GM21367 (cell line): ENCODE measurements at regions not wholly inside any gene's neighbourhood (a gene's known extent, or its start where the extent isn't known, plus 50 kb on each side); places are given as distances from the start of the nearest gene placed in this dataset.

Experiments used
- ATAC-seq: cut with Tn5 transposase; IDR thresholded peaks from one replicate; pipeline ENCODE4 v1.9.1; 2021; ENCODE audit not compliant: unreplicated experiment

DNA sequence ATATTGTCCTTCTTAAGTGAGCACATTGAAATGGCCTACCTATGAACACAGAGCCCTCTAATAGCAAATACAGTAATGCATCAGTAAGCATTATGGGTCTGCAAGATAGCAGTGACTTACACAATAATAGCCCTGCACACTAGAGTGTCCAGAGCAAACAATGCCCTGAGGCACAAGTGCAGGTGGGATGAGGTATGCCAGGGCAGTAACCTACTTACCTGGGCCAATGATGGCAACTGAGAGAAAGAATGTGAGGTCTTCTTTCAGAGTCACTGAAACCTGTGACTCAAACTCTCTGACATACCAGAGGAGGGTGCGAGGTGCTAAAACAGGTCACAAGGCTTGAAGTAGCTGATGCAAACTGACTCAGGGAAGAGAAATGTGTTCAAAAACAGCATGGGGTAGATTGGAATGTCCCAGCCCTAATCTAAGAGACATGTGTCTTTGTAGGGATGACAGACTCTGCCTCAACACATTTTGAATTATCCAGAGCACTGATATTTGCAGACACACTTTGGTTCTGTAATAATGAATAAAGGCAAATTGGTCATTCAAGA lies 168.5 kb upstream of the RUNX1 start:
- ATAC-seq: no peak

DNA sequence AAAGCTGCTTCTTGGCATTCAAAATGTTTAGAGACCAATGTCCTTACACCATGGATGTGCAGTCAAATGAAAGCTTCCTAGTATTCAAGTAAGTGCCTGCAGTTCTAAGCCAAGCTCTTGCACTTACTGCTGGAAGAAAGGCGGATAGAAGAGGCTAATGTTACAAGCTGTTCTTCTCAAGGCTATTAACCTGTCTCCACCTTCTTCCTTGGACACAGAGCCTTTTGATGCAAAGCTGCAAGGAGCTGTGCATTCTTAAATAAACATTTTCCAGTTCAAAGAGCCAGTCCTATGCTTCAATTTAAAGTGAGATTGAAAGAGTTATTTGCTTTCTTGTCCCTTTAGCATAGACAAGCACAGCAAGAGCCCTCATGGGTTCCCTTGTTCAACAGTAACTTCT lies 167.9 kb upstream of the RUNX1 start:
- no peak for ATAC-seq

DNA sequence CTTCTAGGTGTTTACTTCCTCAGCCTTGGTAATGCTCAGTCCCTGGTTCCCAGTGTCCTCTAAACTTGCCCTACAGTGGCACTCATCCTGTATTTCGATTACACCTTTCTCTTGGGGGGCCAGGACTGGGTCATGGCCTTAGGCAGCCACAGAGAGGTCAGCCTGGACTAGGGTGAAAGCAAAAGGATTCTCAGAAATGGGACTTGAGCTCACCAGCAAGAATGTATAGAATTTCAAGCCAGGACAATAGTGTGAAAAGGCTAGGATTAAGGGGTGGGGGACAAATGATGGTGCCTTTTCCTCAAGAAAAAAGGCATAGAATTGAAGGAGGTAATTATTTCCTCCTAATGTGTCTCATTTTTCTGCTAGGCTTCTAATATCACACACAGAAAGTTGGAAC lies 166.8 kb upstream of the RUNX1 start:
- ATAC-seq: no peak

DNA sequence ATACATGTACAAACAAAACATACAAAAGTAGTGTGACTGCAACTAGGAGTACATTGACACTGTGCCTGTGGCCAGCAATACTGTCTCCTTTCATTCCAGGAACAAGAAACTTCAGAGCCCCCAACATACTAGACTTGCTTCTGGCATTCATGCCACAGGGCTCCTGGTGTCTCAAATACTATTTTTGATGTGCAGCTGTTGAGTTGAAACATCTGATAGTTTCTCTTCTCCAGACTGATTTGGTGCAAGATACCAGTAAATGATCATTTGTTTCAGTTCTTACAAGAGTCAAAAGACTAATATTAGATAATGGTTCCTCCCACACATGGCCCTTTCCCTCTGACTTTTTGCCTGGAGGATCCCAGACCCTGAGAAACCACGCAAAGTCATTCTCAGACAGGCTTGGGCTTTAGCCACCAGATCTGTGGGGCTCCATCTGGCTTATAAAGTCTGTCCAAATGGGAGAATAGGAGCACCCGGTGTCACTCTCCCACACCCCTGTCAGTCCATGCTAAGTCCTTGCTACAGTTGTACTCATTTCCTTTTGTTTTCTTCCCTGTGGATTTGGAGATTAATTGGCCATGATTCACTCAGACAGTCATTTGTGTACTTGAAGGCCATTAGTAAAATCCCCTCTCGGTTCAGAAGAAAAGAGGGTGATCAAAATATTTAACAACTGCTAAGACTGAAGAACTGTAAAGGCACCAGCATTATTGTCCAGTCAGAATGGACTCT lies 163.5 kb upstream of the RUNX1 start:
- no peak for ATAC-seq

DNA sequence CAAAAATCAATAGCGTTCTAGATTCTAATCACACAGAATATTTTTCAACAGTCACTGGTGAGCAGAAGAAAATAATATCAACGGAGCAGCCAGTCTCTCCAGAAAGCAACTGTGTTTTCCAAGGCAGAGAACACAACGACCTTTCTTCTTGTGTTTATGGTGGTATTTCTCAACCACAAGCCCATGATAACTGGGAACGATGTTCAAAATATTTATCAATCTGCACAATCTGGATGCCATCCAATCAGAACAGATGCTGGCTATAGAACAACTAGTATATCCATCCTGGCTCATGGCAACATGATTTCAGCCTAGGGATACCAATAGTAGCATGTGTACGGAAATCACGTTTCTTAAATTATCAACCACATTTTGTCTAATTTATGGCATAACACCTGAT lies 162.7 kb upstream of the RUNX1 start:
- ATAC-seq: no peak

DNA sequence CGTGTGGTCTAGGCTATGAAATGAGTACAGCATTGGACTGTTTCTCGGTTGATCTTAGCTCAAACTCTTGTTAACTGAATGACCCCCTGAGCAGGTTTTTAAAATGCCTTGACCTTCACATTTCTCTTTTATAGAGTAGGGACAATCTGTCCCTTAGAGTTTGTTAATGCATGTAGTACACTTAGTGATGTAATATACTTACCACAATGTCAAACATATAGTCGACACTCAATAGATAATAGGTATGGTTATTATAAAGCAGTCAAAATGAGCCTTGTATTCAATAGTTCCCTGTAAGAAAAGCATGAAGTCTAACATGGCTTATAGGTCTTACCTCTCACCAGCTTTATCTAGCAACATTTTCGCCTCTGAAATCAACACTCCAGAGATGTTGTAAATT lies 161.0 kb upstream of the RUNX1 start:
- no peak for ATAC-seq

DNA sequence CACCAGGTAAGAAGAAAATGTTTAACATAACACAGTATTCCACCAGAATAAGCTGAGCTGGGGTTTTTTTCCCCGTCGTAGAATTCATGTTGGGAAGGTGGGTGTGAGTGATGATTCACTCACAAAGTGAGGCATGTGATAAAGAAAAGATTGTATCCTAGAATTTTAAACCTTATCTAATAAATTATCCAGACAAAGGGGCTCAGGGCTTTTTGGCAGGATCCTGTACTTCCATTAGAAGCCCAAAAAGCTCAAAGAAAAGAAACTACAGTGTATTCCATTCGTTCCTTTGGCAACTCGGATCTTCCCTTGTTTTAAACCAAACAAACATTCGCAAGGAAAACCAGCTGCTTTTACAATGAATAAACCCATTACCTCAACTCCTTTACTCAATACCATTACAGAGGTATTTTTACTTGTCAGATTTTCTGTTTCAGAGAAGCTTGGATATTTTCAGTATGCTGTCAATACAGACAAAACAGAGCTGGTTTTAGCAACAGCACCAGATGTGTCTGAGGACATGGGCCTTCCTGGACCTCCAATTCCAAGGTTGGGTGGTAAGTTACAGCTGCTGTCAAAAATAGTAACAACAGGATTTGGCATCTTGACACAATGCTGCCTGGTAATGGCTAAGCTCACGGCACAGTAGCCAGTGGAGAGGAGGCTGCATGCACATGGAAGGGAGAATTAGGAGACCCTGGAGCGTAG lies 159.9 kb upstream of the RUNX1 start:
- ATAC-seq: no peak

DNA sequence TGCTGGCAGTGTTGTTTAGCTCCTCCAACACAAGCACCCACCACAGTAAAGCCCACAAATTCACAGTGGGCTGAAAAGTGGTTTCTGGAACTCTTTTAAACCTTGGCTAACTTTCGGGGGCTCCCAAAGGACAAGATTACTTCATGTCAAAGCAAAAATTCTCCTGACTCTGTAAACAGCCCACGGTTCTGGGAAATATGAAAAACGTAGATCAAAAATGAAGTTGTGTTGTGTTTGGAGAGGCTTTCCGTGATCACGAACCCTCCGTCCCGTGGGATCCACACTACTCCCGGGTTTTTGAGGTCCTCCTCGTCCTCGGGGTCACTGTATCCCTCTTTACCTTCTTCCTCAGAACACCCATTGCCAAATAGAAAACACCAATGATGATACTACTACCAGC lies 159.0 kb upstream of the RUNX1 start:
- ATAC-seq: no peak

DNA sequence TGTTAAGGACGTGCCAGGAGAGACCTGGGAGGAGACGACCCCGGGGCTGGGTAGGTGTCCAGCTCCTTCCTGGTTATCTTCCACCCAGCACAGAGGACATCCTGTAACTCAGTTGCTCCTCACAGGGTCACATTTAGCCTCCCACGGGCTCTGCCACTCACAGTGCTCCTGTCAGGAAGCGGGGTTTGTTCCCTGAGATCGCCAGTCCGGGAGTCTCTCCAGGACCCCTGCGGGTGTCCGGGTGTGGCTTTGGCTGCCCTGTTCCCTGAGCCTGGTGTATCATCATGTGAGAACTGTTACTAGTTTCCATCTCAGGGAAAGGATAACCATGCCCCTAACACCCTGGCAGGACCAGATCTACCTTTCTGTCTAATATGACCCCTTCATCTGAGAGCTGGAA lies 158.2 kb upstream of the RUNX1 start:
- ATAC-seq: no peak

DNA sequence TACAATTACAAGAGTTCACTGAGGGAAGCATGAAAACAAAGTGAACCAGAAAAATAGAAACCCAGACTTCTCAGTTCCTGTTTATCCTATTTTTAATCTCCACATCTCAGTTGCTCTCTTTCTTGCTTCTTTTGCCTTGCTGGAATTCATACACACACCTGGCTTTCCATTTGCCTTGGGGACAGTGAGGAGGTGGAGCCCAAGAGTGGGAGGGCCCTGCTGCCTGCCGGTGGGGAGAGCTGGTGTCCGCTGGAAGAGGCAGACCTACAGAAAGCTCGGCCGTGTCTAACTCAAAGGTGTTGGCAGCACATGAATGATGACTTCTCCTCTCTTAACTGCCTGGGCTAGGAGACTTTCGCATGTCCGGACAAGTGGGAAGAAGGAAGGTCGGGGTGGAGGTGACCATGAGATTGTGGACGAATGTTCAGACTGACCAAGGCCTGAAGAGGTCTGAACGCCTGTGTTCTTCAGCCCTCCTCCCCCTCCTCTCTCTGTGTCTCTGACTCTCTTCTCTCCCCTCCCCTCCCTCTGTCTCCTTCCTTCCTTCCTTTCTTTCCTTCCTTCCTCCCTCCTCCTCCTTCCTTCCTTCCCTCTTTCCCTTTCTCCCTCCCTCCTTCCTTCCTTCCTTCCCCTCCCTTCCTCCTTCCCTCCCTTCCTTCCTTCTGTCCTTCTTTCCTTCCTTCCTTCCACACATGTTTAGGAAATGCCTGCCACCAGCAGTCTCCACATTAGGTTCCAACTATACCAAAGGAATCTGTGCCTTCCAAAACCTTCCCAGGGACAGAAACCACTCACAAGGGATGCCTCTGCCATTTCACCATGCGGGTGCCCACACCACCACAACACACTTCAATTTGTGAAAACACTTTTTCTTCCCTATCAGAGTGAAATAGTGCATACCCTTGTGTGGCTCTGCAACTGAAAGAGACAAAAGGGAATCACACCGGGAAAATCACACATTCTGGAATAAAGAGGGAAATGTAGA lies 157.3 kb upstream of the RUNX1 start:
- no peak for ATAC-seq

DNA sequence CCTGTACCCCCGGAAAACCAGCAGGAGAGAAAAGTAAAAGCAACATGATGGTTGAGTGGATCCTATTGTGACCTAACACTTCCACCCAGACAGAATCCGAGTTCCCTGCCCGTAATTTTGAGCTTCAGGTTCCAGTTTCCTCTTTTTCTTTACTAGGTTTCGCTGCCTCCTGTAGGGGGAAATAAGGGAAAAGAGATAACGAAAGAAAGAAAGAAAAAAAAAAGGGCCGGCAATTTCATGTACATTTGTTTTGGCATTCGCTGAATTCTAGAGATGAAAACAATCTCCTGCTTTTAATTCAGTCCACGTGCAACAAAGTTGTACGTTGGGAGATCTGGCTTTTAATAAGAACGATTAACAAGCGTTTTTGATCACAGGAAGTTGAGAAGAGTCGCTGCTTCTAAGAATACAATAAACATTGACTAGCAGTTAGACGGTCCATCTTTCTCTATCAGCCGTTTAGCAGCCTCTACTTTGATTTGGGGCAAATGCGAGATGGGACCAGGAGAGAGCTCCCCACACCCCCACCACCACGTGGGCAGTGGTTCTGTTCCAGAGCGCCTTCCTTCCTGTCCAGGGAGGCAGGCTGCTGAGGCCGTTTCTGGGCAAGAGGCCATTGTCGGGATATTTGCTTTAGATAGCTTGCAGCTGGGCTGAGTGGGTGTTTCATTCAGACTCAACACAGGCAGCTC lies 155.9 kb upstream of the RUNX1 start:
- ATAC-seq: no peak

DNA sequence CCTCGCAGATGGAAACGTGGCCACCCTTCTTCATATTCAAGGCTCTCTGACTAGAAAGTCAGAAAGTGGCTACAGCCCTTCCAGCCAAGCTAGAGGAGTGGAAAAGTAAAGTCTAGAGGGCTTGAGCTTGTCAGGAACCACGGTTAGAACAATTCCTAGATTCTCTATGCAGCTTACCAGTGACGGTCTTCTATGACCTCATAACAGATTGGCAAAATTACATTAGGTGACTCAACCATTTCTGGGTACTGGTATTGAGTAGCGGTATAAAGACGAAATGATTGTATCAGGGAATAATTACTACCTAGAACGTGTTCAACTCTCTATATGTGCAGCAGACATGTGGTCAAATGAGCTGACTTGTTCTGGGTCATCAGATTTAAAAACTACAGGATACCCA lies 155.0 kb upstream of the RUNX1 start:
- ATAC-seq: no peak

DNA sequence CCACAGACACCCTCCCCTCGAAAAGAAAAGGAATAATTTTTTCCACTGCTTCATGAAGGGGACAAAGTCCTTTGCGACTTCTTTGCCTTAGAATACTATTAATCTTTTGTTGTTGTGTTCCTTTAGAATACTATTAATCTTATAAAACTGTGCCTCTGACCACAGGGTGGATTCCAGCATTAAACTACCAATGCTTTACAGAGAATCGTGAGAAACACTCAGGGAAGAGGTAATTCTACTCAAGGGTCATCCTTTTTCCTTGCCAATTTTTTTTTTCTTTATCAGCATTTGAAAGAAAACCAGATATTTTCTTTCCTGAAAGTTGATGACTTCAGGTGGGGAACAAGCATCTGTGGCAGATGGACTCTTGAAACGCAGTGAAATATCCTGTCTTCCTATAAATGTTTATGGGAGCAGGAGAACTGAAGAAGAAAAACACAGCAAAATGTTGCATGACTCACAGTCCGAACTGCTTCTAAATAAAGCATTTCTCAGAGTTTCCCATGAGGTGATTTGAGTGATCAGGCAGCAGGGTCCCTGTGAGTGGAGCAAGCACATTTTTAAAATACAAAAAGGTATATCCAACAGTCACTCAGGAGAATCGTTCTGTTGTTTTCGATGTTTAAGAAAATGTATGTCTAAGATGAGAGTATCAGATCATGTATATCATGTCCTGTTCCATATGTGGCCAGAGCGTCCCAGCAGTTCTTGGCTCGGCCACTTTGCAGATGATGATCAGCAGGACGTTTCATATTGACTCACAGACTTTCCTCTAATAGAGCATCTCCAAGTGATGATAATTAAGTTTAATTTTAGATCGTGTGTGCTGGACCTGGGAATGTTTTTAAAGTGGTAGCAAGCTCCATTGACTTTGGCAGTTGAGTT lies 154.2 kb upstream of the RUNX1 start:
- ATAC-seq: no peak

DNA sequence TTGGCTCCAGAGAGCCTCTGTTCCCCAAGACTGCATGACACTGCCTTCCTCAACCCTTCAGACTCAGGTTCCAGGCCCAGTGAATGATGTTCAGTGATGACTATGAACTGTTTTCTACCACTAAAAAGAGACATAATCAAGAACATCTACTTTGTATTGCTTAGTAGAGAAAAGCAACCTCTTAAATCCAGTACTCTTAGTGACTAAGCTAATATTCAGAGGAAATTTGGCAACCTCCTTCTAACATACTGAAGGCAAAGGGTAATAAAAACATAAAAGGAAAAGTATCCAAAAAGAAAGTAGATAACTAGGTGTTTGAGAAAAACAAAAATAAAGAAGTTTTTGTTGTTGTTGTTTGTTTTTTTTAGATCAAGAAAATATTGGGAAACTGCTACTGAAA lies 153.3 kb upstream of the RUNX1 start:
- ATAC-seq: no peak

DNA sequence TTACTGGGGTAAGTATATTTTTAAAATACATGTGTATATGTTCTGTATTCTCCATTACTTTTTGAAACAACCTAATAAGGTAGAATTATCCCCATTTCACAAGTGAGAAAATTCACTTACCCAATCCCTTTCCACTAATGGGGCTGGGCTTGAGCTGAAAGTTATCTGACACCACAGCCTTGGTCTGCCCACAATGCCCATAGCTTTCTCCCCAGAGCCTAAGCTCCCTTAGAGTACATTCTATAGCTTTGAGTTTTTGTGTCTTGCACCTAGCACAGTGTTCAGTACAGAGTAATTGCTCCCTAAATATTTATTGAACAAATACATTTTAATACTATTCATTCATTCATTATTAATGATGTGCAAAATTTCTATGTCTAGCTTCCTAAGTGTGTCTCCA lies 152.7 kb upstream of the RUNX1 start:
- ATAC-seq: no peak

DNA sequence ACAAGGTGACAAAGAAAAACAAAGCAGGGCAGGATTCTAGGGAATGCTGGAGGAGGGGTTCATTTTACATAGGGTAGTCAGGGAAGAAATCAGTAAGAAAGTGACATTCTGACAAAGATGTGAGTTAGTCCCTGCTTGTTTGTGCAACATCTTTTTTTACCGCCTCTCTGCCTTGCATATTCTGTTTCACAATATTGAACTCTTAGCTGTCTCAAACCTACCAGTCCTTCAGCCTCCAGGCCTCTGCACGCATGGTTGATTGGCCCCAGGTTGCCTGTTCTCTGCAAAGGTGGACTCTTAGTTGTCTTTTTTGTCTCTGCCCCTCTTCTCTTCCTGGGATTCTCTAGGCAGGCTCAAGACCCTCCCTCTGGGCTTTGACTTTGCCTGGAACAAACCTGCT lies 152.2 kb upstream of the RUNX1 start:
- ATAC-seq: no peak

DNA sequence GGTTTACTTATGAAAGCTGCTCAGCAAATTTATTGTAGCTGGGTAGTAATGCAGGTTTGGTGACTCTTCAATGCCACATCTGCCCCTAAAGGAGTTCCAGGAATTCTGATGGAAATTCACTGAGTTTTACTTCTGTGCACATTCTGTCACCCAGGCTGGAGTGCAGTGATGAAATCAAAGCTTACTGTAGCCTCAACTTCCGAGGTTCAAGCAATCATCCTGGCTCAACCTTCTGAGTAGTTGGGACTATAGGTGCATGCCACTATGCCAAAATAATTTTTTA lies 150.6 kb upstream of the RUNX1 start:
- no peak for ATAC-seq

DNA sequence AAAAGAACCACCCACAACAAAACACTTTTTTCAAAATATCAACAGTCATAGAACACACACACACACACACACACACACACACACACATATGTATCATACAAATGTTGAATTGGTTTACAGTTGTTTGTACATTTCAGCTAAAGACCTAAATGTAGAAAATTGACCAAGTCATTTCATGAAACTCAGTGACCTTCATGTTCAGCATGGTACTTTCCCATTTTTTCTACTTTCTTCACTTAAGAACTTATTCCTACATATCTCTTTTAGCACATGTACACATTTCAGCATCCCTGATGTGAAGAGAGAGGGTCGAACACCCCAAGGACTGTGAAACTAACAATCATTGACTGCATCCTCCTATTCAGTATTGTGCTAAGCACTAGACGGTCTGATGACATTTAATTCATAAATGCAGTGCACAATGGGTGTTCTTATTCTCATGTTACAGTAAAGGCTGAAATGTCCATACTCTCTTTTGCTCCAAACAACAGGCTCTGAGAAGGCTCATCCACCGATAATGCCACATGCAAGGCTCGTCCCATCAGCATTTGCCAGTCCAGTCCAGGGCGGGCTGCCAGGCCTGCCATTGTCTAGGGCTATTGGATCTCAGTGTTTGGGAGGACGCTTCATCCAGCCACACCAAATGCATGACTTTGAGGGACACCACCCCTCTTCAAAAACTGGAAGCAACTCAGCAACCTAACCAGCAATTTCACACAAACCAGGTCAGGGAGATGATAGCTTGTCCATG lies 150.1 kb upstream of the RUNX1 start:
- no peak for ATAC-seq

DNA sequence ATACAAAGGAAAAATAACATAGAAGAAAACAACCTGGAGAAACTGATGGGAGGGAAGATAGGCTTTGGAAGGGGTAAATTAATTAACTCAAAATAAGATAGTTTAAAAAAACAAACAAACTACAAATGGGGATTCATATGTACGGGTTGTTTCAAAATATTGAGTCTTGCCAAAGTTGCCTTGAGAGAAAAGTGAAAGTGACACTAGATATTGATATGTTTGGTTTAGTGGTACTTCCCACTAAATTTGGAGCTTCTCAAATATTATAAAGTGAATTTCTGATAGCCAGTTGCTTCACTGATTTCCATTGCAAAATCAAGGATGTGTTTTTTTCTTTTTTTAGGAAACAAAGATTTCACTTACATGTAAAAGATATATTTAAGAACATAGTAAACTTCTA lies 149.5 kb upstream of the RUNX1 start:
- ATAC-seq: no peak
